Endodermal cell (in vitro differentiated cells): ENCODE measurements at regions not wholly inside any gene's neighbourhood (a gene's known extent, or its start where the extent isn't known, plus 50 kb on each side); places are given as distances from the start of the nearest gene placed in this dataset.

ENCODE experiments used
- DNase-seq: peaks from one replicate; pipeline ENCODE4 v3.0.0-alpha.2; 2017
- H3K27ac ChIP-seq: 2 replicates; pipeline ENCODE4 v1.5.1; 2013; ENCODE audit warnings: mild to moderate bottlenecking, low read depth, low read length, moderate library complexity
- H3K27me3 ChIP-seq: 2 replicates; pipeline ENCODE4 v1.6.1; 2013; ENCODE audit warnings: mild to moderate bottlenecking, low read length, moderate library complexity; ENCODE audit not compliant: insufficient read depth, control insufficient read depth, poor library complexity, severe bottlenecking
- H3K36me3 ChIP-seq: 2 replicates; pipeline ENCODE4 v1.7.0; 2013; ENCODE audit warnings: mild to moderate bottlenecking, low read length, moderate library complexity; ENCODE audit not compliant: control insufficient read depth, insufficient read depth
- H3K4me1 ChIP-seq: one replicate; pipeline ENCODE4 v1.7.0; 2013; ENCODE audit warnings: low read length; ENCODE audit not compliant: control insufficient read depth, insufficient read depth
- H3K4me3 ChIP-seq: 2 replicates; pipeline ENCODE4 v1.5.1; 2013; ENCODE audit warnings: mild to moderate bottlenecking, low read length, moderate library complexity
- H3K9ac ChIP-seq: 2 replicates; pipeline ENCODE4 v1.6.1; 2013; ENCODE audit warnings: mild to moderate bottlenecking, low read length, moderate library complexity; ENCODE audit not compliant: poor library complexity, severe bottlenecking; ENCODE audit errors: extremely low read depth
- H3K9me3 ChIP-seq: 2 replicates; pipeline ENCODE4 v1.6.1; 2013; ENCODE audit warnings: mild to moderate bottlenecking, low read length, moderate library complexity; ENCODE audit not compliant: control insufficient read depth
- H3K27ac Mint-ChIP-seq: 2 replicates; pipeline ENCODE4 v1.8.0; 2020; ENCODE audit warnings: mixed read lengths
- H3K27me3 Mint-ChIP-seq: 2 replicates; pipeline ENCODE4 v1.8.0; 2021; ENCODE audit warnings: mild to moderate bottlenecking, mixed read lengths; ENCODE audit not compliant: insufficient read depth
- H3K36me3 Mint-ChIP-seq: 2 replicates; pipeline ENCODE4 v1.8.0; 2020; ENCODE audit warnings: low read depth, mixed read lengths
- H3K4me1 Mint-ChIP-seq: 2 replicates; pipeline ENCODE4 v1.8.0; 2020; ENCODE audit warnings: mixed read lengths
- H3K4me3 Mint-ChIP-seq: 2 replicates; pipeline ENCODE4 v1.8.0; 2020; ENCODE audit warnings: mild to moderate bottlenecking, moderate library complexity, mixed read lengths
- H3K9me3 Mint-ChIP-seq: 2 replicates; pipeline ENCODE4 v1.8.0; 2020; ENCODE audit warnings: mild to moderate bottlenecking, mixed read lengths
- WGBS, 2 experiments: methylation state at CpG; one replicate each; pipeline versions ENCODE4 v1.1.5 to v1.1.7; 2013; ENCODE audit warnings: missing lambda C conversion rate in 2 of 2, mixed read lengths in 1 of 2; ENCODE audit not compliant: insufficient coverage in 1 of 2, insufficient read length in 1 of 2; 5-methylcytosine and 5-hydroxymethylcytosine counted together
- TF ChIP-seq, protein P1 (sequence below): fragments of 200-600 bp; sonication (generic); conservative IDR thresholded peaks from 2 replicates; pipeline ENCODE4 v1.5.0; 2021; ENCODE audit warnings: antibody characterized with exemption, mild to moderate bottlenecking

DNA sequence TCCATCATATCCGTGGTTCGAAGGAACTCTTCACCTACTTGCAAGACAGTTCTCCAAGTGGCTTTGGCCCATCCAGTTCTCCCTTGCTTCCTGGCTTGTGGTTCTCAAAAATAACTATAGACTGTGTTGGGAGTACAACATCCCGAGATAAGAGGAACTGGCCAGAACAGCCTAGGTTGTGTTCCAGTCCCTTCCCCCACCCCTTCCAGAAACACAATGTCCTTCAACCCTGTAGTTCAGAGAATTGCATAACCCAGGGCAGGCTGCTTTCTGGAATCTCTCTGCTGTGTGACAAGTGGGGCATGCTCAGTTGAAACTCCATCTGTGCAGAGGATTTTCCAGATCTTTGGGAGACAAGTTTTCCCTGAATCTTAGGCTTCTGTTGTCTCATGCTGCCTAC, 206.5 kb downstream of the PCDH10 start:
- Histone ChIP-seq H3K4me1 (no peaks in the 10 kb centered on the region), H3K9ac (no peak overlapping the region), H3K36me3 (peaks cover 20% of the 10 kb centered on the region), H3K9me3 (peaks cover 27% of the 10 kb centered on the region), H3K27me3 (no peaks in the 10 kb centered on the region), H3K27ac (no peak overlapping the region), H3K4me3 (no peak overlapping the region)
- WGBS, 2 experiments: 92 to 100% methylated on average over 2 to 3 of the region's 3 CpGs
- TF ChIP-seq, protein P1, sequence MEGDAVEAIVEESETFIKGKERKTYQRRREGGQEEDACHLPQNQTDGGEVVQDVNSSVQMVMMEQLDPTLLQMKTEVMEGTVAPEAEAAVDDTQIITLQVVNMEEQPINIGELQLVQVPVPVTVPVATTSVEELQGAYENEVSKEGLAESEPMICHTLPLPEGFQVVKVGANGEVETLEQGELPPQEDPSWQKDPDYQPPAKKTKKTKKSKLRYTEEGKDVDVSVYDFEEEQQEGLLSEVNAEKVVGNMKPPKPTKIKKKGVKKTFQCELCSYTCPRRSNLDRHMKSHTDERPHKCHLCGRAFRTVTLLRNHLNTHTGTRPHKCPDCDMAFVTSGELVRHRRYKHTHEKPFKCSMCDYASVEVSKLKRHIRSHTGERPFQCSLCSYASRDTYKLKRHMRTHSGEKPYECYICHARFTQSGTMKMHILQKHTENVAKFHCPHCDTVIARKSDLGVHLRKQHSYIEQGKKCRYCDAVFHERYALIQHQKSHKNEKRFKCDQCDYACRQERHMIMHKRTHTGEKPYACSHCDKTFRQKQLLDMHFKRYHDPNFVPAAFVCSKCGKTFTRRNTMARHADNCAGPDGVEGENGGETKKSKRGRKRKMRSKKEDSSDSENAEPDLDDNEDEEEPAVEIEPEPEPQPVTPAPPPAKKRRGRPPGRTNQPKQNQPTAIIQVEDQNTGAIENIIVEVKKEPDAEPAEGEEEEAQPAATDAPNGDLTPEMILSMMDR: no peak
- Mint-ChIP-seq H3K27me3 (no peaks in the 10 kb centered on the region), H3K4me1 (no peaks in the 10 kb centered on the region), H3K4me3 (no peak overlapping the region), H3K27ac (no peak overlapping the region), H3K36me3 (peaks cover 32% of the 10 kb centered on the region), H3K9me3 (peaks cover 17% of the 10 kb centered on the region)
- DNase-seq: no peak

DNA sequence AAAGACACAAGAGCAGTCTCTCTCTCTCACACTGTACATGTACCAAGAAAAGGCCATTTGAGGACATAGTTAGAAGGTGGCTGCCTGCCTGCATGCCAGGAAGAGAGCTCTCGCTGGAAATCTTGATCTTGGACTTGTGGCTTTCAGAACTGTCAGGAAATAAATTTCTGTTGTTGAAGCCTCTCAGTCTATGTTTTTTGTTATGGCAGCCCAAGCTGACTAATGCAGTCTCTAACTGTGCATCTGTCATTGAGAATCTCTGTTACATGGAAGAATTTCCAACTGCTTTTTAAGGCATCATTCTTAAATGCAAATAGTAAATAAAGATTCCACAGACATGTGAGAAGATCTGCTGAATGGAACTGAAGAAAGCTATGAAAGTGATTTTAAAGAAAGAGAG, 198.3 kb downstream of the PCDH10 start:
- no peak overlapping the region for H3K27ac Mint-ChIP-seq
- Histone ChIP-seq H3K9ac (no peak overlapping the region), H3K27me3 (no peaks in the 10 kb centered on the region), H3K4me1 (no peaks in the 10 kb centered on the region), H3K36me3 (no peaks in the 10 kb centered on the region), H3K27ac (no peak overlapping the region), H3K9me3 (no peaks in the 10 kb centered on the region), H3K4me3 (no peak overlapping the region)
- WGBS, 2 experiments: 90 to 100% methylated on average over 1 of the region's 1 CpG
- no peaks in the 10 kb centered on the region for H3K9me3 Mint-ChIP-seq
- H3K27me3 Mint-ChIP-seq: no peaks in the 10 kb centered on the region
- H3K36me3 Mint-ChIP-seq: no peaks in the 10 kb centered on the region
- no peak overlapping the region for H3K4me3 Mint-ChIP-seq
- H3K4me1 Mint-ChIP-seq: peaks cover 3% of the 10 kb centered on the region
- no peak for DNase-seq
- TF ChIP-seq, protein P1: no peak

DNA sequence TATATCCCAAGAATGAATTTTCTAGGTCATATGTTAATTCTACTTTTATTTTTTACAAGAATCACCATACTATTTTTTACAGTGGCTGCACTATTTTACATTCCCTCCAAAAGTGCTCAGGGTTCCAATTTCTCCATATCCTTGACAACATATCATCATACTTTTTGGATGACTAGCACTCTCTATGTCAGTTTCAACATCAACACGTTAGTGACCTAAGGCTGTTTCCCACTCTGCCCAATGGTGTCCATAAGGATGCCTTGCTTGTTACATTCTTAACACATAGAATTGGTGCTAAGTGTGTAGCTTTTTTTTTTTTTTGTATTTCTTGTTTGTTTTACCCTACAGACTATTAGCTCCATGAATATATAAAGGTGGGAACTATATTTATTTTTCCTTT, 175.4 kb downstream of the PCDH10 start:
- H3K36me3 Mint-ChIP-seq: peaks cover 26% of the 10 kb centered on the region
- no peak overlapping the region for H3K9ac ChIP-seq
- H3K9me3 Mint-ChIP-seq: peaks cover 4% of the 10 kb centered on the region
- TF ChIP-seq, protein P1: no peak
- no peaks in the 10 kb centered on the region for H3K27me3 ChIP-seq
- no peak overlapping the region for H3K4me3 ChIP-seq
- H3K36me3 ChIP-seq: peaks cover 21% of the 10 kb centered on the region
- no peaks in the 10 kb centered on the region for H3K9me3 ChIP-seq
- WGBS, 2 experiments: 88% methylated on average over 1 of the region's 1 CpG; no CpG with 5 or more reads in 1 of the 2 experiments
- H3K4me1 ChIP-seq: no peaks in the 10 kb centered on the region
- H3K4me1 Mint-ChIP-seq: peaks cover 6% of the 10 kb centered on the region
- no peak overlapping the region for H3K27ac ChIP-seq
- DNase-seq: no peak
- H3K4me3 Mint-ChIP-seq: no peak overlapping the region
- no peaks in the 10 kb centered on the region for H3K27me3 Mint-ChIP-seq
- no peak overlapping the region for H3K27ac Mint-ChIP-seq
